AG04449 (cell line): ENCODE measurements at regions not wholly inside any gene's neighbourhood (a gene's known extent, or its start where the extent isn't known, plus 50 kb on each side); places are given as distances from the start of the nearest gene placed in this dataset.

Experiments used
- CTCF ChIA-PET: fragments of 350-600 bp; formaldehyde crosslinking; extraction: SDS; loops from one replicate; lab custom pipeline; 2021; ENCODE audit warnings: antibody characterized with exemption; lab: Yijun Ruan, JAX
- POLR2A ChIA-PET: fragments of 400-600, 350-600 bp; formaldehyde crosslinking; extraction: SDS; loops from one replicate; lab custom pipeline; 2020; ENCODE audit warnings: antibody characterized with exemption, inconsistent platforms; lab: Yijun Ruan, JAX
- DNase-seq: peaks from one replicate; pipeline ENCODE4 v3.0.0-alpha.2; 2010; ENCODE audit warnings: low read depth, low spot score
- H3K4me3 ChIP-seq: 2 replicates; pipeline ENCODE4 v1.5.1; 2011; ENCODE audit warnings: low read depth, mild to moderate bottlenecking, control low read depth, low read length
- TF ChIP-seq, protein P1 (sequence below): IDR thresholded peaks from one replicate; pipeline ENCODE4 v1.5.1; 2011; ENCODE audit warnings: mild to moderate bottlenecking, moderate library complexity, low read length, control low read depth, inconsistent platforms; ENCODE audit not compliant: insufficient read depth; ENCODE audit errors: missing control alignments

GRCh38 chr3:84510007-84510406 is 448.8 kb upstream of the CADM2 start:
- TF ChIP-seq, protein P1, sequence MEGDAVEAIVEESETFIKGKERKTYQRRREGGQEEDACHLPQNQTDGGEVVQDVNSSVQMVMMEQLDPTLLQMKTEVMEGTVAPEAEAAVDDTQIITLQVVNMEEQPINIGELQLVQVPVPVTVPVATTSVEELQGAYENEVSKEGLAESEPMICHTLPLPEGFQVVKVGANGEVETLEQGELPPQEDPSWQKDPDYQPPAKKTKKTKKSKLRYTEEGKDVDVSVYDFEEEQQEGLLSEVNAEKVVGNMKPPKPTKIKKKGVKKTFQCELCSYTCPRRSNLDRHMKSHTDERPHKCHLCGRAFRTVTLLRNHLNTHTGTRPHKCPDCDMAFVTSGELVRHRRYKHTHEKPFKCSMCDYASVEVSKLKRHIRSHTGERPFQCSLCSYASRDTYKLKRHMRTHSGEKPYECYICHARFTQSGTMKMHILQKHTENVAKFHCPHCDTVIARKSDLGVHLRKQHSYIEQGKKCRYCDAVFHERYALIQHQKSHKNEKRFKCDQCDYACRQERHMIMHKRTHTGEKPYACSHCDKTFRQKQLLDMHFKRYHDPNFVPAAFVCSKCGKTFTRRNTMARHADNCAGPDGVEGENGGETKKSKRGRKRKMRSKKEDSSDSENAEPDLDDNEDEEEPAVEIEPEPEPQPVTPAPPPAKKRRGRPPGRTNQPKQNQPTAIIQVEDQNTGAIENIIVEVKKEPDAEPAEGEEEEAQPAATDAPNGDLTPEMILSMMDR = no peak
- DNase-seq = no peak
- H3K4me3 ChIP-seq = no peak overlapping the region
- CTCF ChIA-PET = no interaction called here
- POLR2A ChIA-PET = no interaction called here

DNA sequence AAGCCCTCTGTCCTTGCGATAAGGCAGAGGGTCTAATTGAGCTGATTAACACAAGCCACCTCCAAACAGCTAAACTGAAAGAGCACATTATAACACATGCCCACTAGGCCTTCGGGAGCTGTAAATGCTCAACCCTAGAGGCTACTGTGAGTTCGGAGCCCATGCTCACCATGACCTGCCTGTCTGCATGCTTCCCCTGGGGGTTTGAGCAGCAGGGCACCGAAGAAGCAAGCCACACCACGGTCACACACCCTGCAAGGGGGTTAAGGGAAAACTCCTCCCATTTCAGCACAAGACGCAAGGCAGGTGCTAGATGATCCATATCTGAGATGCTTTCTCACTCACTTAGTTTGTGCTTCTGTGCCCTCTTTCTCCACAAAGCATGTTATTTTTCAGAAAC is 435.9 kb upstream of the CADM2 start:
- ChIA-PET CTCF (no interaction called here), POLR2A (no interaction called here)
- TF ChIP-seq, protein P1 = no peak
- no peak for DNase-seq
- H3K4me3 ChIP-seq = no peak overlapping the region

GRCh38 chr3:84536916-84537315 is 421.9 kb upstream of the CADM2 start:
- no peak overlapping the region for H3K4me3 ChIP-seq
- CTCF ChIA-PET = no interaction called here
- DNase-seq = no peak
- TF ChIP-seq, protein P1 = no peak
- POLR2A ChIA-PET = no interaction called here

DNA sequence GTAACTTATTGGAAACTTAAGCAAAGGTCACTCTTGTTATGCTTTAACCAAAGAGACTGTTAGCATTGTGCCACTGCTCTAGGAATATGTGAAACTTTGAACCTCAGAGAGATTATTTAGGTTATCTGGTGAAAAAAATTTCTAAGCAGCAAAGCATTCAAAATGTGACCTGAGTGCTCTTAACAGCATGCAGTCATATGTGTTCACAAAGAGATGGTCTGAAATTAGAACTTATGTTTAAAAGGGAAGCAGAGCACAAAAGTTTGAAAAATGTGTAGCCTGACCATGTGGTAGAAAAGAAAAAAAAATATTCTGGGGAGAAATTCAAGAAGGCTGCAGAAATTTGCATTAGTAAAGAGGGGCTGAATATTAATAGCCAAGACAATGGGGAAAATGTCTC is 420.2 kb upstream of the CADM2 start:
- ChIA-PET POLR2A (no interaction called here), CTCF (no interaction called here)

GRCh38 chr3:84547207-84547606 is 411.6 kb upstream of the CADM2 start:
- no peak for DNase-seq
- no peak overlapping the region for H3K4me3 ChIP-seq
- POLR2A ChIA-PET = no interaction called here
- CTCF ChIA-PET = interaction anchor here (0.8 kb wide), 1 partner anchor 1027 kb away, joined by 3 read pairs; no protein-coding TSS in a partner anchor
- TF ChIP-seq, protein P1 = no peak

More for the DNA sequence above, 420.2 kb upstream of the CADM2 start:
- no peak overlapping the region for H3K4me3 ChIP-seq
- TF ChIP-seq, protein P1 = no peak
- DNase-seq = no peak

DNA sequence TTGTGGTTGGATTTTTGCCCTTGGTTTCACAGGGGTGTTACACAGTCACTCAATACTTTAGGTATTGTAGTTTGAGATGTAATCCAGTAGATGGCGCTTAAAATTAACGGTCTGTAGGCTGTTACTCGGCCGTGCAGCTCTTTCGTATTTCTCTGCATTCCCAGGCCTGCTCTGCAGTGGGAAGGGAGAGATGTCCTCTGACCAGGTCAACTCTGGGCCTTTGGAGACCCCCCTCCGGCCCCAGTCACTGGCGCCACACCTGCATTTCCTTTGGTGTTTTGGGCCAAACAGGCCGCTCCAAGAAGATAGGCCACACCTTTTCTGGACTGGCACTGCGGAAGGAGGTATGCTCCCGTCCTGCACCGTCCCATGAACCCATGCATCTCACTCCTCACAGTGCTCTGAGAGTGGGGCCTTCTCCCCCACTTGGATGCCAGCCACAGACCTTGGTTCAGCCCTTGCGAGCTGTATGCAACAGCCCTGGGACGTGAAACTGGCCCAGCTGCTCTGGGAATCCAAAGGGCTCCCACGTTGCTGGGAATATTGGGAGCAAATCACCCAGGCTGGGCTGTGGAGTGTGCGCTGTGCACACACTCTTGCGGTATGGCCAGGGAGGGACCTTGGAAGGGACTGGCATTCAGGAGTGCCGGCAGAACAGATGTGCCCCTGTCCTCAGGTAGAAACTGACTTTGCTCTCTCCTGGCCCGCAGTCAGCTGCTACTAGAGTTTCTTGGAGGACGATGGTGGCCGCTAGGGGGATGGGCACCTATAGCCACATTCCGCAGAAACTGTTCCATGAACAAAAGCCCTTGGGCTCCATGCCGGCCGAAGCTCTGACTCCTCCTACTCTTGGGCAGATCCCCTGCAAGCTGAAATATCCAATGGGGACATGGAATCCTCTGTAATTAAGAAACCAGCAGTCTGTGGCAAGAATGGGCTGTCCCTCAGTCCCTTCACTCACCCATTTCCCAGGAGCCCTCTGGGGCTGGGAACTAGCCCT is 410.5 kb upstream of the CADM2 start:
- POLR2A ChIA-PET = no interaction called here
- no peak for DNase-seq
- CTCF ChIA-PET = no interaction called here
- no peak overlapping the region for H3K4me3 ChIP-seq
- TF ChIP-seq, protein P1 = no peak
